HUES48 (cell line): ENCODE measurements at regions not wholly inside any gene's neighbourhood (a gene's known extent, or its start where the extent isn't known, plus 50 kb on each side); places are given as distances from the start of the nearest gene placed in this dataset.
"Not testable (repeated sequence)": the region's sequence is repeated elsewhere in the genome, so short reads cannot be mapped to it uniquely, and the experiment has no call there.

Source experiments
- H3K27ac ChIP-seq: one replicate; pipeline ENCODE4 v1.7.0; 2013; ENCODE audit warnings: low read depth, low read length, inconsistent platforms
- H3K27me3 ChIP-seq: 2 replicates; pipeline ENCODE4 v1.6.1; 2013; ENCODE audit warnings: mild to moderate bottlenecking, low read length; ENCODE audit not compliant: control insufficient read depth, insufficient read depth
- H3K36me3 ChIP-seq: 2 replicates; pipeline ENCODE4 v1.6.1; 2013; ENCODE audit warnings: low read length; ENCODE audit not compliant: control insufficient read depth, insufficient read depth
- H3K4me1 ChIP-seq: 2 replicates; pipeline ENCODE4 v1.6.1; 2013; ENCODE audit warnings: mild to moderate bottlenecking, low read length; ENCODE audit not compliant: control insufficient read depth, insufficient read depth
- H3K4me3 ChIP-seq: 2 replicates; pipeline ENCODE4 v1.5.1; 2013; ENCODE audit warnings: mild to moderate bottlenecking, low read depth, low read length
- H3K9ac ChIP-seq: 2 replicates; pipeline ENCODE4 v1.6.1; 2013; ENCODE audit warnings: mild to moderate bottlenecking, low read depth, low read length, moderate library complexity
- H3K9me3 ChIP-seq: 2 replicates; pipeline ENCODE4 v1.6.1; 2013; ENCODE audit warnings: low read length; ENCODE audit not compliant: control insufficient read depth, insufficient read depth

DNA sequence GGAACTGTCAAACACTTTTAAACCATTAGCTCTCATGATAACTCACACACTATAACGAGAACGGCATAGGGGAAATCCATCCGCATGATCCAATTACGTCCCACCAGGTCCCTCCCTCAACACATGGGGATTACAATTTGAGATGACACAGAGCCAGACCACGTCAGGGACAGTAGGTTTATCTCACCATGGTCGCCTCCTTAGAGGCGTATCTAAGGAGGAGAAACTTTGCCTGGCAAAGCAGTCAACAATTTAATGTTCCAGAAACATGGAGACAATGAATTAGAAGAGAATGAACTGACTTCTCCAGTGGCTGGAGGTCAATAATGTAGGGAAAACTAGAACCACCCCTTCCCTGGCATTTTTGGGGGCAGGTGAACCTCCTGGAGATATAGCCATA is 488.4 kb upstream of the AUTS2 start:
- peaks cover 24% of the 10 kb centered on the region for H3K4me1 ChIP-seq
- H3K9me3 ChIP-seq, result no peaks in the 10 kb centered on the region
- no peak overlapping the region for H3K9ac ChIP-seq
- H3K27me3 ChIP-seq, result no peaks in the 10 kb centered on the region
- H3K4me3 ChIP-seq, result no peak overlapping the region
- H3K27ac ChIP-seq, result no peak overlapping the region
- H3K36me3 ChIP-seq, result no peaks in the 10 kb centered on the region

DNA sequence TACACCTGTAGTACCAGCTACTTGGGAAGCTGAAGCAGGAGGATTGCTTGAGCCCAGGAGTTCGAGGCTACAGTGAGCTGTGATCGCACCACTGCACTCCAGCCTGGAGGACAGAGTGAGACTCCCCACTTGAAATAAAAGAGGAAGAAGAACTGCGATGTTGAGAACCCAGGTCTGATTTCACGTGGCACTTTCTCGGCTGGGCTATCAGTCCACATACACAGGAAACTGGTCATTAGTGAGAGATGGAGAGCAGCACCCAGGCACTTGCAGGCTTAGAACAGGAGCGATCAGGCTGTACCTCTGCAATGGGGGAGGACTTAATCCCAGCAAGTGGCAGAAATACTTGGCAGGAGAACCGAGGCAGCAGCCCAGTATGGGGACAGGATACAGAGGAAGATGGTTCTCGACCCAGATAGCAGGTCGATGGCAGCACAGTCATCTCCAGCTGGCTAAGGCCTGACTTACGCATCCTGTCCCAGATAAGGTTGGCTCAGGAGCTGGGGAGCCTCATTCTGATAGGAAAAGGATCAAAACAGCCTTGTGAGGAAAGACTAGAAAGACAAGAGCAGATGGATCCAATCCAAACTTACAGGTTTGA is 487.7 kb upstream of the AUTS2 start:
- Histone ChIP-seq H3K36me3 (no peaks in the 10 kb centered on the region), H3K9ac (no peak overlapping the region), H3K9me3 (no peaks in the 10 kb centered on the region), H3K27me3 (no peaks in the 10 kb centered on the region), H3K27ac (no peak overlapping the region), H3K4me1 (peaks cover 19% of the 10 kb centered on the region), H3K4me3 (no peak overlapping the region)

GRCh38 chr7:69114374-69114773 is 483.9 kb upstream of the AUTS2 start:
- peaks cover under 1% of the 10 kb centered on the region; the same call in 1 of the 2 replicates for H3K4me1 ChIP-seq
- no peak overlapping the region for H3K4me3 ChIP-seq
- H3K9ac ChIP-seq, result no peak overlapping the region
- H3K36me3 ChIP-seq, result no peaks in the 10 kb centered on the region
- no peaks in the 10 kb centered on the region for H3K27me3 ChIP-seq
- H3K9me3 ChIP-seq, result no peaks in the 10 kb centered on the region
- no peak overlapping the region for H3K27ac ChIP-seq

DNA sequence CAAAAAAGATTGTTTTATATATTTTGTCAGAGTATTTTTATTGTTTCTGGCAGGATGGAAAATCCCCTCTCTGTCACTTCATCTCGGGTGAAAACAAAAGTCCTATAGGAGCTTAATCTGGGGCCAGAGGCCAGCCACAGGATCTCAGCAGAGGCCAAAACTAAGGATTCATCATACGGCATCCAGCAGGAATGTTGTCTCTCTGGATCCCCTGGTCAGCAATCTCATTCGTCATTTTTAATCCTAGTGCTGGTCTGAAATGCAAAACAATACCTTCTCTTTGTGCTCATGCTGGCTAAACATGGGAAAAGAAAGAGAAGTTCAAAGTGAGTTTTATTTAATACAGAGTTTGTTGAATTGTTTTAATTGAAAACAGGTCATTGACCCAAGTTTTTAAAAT is 482.5 kb upstream of the AUTS2 start:
- Histone ChIP-seq H3K9me3 (no peaks in the 10 kb centered on the region), H3K9ac (no peak overlapping the region), H3K36me3 (no peaks in the 10 kb centered on the region), H3K27ac (peak overlapping the region; percentile 35), H3K4me3 (no peak overlapping the region), H3K27me3 (no peaks in the 10 kb centered on the region), H3K4me1 (no peaks in the 10 kb centered on the region)

GRCh38 chr7:69116196-69116595 is 482.1 kb upstream of the AUTS2 start:
- peak overlapping the region; percentile 35 for H3K27ac ChIP-seq
- not testable (repeated sequence) for H3K27me3 ChIP-seq, H3K4me1 ChIP-seq, H3K9ac ChIP-seq, H3K9me3 ChIP-seq, H3K36me3 ChIP-seq, H3K4me3 ChIP-seq

- H3K9me3 ChIP-seq, result no peaks in the 10 kb centered on the region
- no peaks in the 10 kb centered on the region for H3K36me3 ChIP-seq
- H3K9ac ChIP-seq, result no peak overlapping the region
- H3K4me3 ChIP-seq, result no peak overlapping the region
- H3K27ac ChIP-seq, result no peak overlapping the region
- no peaks in the 10 kb centered on the region for H3K4me1 ChIP-seq
- no peaks in the 10 kb centered on the region for H3K27me3 ChIP-seq
These were observed 475.3 kb upstream of the AUTS2 start for GRCh38 chr7:69122953-69123352.

DNA sequence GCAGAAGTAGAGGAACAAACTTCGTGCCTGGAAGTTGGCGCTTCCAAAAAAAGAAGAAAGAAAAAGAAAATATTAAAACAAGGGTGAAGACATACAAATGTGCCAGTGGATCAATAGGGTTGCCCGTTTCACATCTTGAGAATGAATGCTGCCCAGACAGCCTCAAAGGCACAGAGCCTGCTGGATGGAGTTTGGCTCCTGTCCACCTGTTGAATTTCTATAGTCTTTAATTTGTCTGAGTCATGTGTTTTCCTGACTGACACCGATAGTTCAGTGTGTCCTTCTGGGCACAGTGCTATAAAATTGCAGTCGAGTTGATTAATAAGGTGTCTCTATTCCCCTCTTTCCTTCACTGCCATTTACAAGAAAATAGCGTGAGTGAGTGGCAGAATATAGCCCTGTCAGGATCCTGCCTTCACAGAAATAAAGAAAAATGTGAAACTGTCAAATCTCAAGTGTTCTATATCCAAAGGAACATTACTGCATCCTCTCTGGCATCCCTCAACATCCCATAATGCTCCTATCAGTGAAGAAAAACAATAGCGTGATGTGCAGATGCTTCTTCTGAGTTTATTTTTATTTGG is 471.3 kb upstream of the AUTS2 start:
- Histone ChIP-seq H3K27ac (no peak overlapping the region), H3K4me1 (no peaks in the 10 kb centered on the region), H3K9me3 (no peaks in the 10 kb centered on the region), H3K36me3 (no peaks in the 10 kb centered on the region), H3K9ac (no peak overlapping the region), H3K4me3 (no peak overlapping the region), H3K27me3 (no peaks in the 10 kb centered on the region)

- H3K27ac ChIP-seq, result no peak overlapping the region
- no peak overlapping the region for H3K9ac ChIP-seq
- H3K27me3 ChIP-seq, result no peaks in the 10 kb centered on the region
- no peaks in the 10 kb centered on the region for H3K4me1 ChIP-seq
- no peaks in the 10 kb centered on the region for H3K36me3 ChIP-seq
- no peak overlapping the region for H3K4me3 ChIP-seq
- no peaks in the 10 kb centered on the region for H3K9me3 ChIP-seq
These were observed 468.8 kb upstream of the AUTS2 start for GRCh38 chr7:69129524-69129923.

GRCh38 chr7:69129951-69130350 is 468.3 kb upstream of the AUTS2 start:
- H3K27me3 ChIP-seq, result no peaks in the 10 kb centered on the region
- H3K4me1 ChIP-seq, result no peaks in the 10 kb centered on the region
- H3K36me3 ChIP-seq, result no peaks in the 10 kb centered on the region
- H3K9ac ChIP-seq, result no peak overlapping the region
- no peak overlapping the region for H3K4me3 ChIP-seq
- H3K9me3 ChIP-seq, result no peaks in the 10 kb centered on the region
- H3K27ac ChIP-seq, result no peak overlapping the region

GRCh38 chr7:69130396-69130795 is 467.9 kb upstream of the AUTS2 start:
- H3K4me1 ChIP-seq, result no peaks in the 10 kb centered on the region
- H3K36me3 ChIP-seq, result no peaks in the 10 kb centered on the region
- no peak overlapping the region for H3K27ac ChIP-seq
- no peak overlapping the region for H3K9ac ChIP-seq
- H3K27me3 ChIP-seq, result no peaks in the 10 kb centered on the region
- H3K4me3 ChIP-seq, result no peak overlapping the region
- no peaks in the 10 kb centered on the region for H3K9me3 ChIP-seq

GRCh38 chr7:69134316-69134715 is 464.0 kb upstream of the AUTS2 start:
- Histone ChIP-seq H3K36me3 (no peaks in the 10 kb centered on the region), H3K27ac (no peak overlapping the region), H3K9me3 (no peaks in the 10 kb centered on the region), H3K9ac (no peak overlapping the region), H3K27me3 (no peaks in the 10 kb centered on the region), H3K4me1 (no peaks in the 10 kb centered on the region), H3K4me3 (no peak overlapping the region)
